ENCODE measurements at regions not wholly inside any gene's neighbourhood (a gene's known extent, or its start where the extent isn't known, plus 50 kb on each side); places are given as distances from the start of the nearest gene placed in this dataset.
A peak's percentile ranks its signal among the peaks of the same experiment; 100 is the strongest.

GRCh38 chr3:182732232-182733015 lies 60.9 kb upstream of the ATP11B start:
- DNase-seq = no peak

- DNase-seq = peak; percentile 79
Observed at GRCh38 chr3:182735672-182736071, 57.6 kb upstream of the ATP11B start.

GRCh38 chr3:182737825-182738224 lies 55.5 kb upstream of the ATP11B start:
- DNase-seq = no peak

- DNase-seq = no peak
Observed at GRCh38 chr3:182738583-182739411, 54.5 kb upstream of the ATP11B start.

- DNase-seq = peak; percentile 43
Observed at GRCh38 chr3:182739619-182740018, 53.7 kb upstream of the ATP11B start.

- DNase-seq = no peak
Observed at GRCh38 chr3:182740710-182741109, 52.6 kb upstream of the ATP11B start.

- DNase-seq = no peak
Observed at GRCh38 chr3:182741214-182741613, 52.1 kb upstream of the ATP11B start.

Data from fibroblast of skin of abdomen (primary cell).